ENCODE measurements at regions not wholly inside any gene's neighbourhood (a gene's known extent, or its start where the extent isn't known, plus 50 kb on each side); places are given as distances from the start of the nearest gene placed in this dataset.
A peak's percentile ranks its signal among the peaks of the same experiment; 100 is the strongest.

DNA sequence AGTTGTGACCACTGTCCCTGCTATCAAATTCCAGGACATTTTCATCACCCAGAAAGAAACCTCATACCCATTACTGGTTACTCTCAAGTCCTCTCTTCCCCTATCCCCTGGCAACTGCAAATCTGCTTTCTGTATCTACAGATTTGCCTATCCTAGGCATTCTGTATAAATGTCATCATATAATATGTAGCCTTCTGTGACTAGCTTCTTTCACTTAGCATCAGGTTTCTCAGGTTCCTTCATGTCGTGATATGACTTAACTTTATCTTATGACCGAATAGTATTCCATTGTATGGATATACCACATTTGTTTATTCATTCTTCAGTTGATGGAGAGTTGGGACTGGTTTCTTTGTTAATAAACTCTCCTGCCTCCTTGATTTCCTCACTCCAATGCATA is 60.5 kb downstream of the PMAIP1 start:
- DNase-seq (ENCODE audit: low spot score) = no peak

DNA sequence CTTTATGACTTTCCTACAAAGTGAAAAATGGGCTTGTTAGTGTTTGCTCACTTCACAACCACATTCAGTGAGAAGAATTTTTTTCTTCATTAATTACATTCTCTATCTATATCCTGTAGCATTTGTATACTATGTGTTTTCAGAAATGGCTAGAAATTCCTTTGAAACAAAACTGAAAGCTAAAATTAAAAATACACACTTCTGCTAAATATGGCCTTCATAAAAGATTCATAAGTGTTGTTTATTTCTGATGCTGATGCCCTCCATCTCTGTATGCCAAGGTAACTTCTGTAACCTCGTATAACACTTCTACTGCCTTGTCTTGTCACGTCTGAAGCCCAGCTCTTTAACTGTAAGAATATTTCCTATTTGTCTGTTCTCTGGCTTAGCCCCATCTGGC is 59.8 kb downstream of the PMAIP1 start:
- no peak for DNase-seq (ENCODE audit: low spot score)

DNA sequence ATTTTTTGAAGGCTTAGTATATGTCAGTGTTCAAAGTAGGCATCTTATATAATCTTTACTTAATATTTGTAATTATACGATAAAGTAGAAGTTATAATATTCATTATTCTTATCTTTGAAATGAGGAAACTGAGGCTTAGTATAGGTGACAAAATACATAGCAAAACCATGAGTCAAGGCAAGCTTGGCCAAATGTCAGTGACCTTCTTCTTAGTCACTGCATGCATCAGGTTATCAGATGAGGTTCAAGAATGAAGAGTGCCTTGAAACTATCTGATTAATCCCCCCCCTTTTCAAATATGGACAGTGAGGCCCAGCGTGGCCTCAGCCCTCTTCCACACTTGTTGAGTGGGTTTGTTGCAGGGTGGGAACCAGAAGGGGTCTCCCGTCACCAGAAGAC is 59.3 kb downstream of the PMAIP1 start:
- no peak for DNase-seq (ENCODE audit: low spot score)

DNA sequence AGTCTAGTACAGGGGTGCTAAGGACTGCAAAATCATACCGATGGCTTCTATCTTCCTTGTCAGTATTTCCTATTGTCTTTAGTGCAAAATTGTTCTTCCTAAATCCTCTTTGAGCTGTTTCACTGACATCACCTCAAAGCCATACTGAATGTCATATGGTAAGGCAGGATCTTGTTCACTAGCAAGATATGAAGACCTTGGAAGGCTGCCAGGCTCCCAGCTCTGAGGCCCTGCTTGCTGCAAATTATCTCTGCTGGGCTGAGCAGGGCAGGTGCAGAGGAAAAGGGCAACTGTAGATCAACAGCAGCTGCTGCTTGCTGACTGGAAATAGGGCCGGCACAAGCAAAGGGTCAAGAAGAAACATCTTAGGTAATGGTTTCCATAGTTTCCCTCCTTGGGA is 58.2 kb downstream of the PMAIP1 start:
- peak; percentile 6 for DNase-seq (ENCODE audit: low spot score)

DNA sequence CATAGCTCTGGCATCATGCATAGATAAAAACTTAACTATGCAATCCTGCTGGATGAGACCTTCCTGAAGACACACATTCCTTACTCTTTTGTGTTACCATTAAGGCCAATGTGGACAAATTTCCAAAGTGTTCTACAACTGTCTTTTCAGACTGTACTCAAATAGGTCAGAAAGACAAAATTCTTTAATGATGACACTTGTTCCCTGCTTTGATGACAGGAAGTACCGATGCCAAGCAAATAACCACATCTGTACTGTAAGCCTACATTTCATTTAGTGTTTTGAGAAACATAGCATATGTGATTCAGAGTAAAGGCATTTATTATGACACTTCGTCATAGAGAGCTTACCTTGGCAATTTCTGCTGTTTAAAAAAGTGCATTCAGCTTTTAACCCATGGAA is 55.0 kb downstream of the PMAIP1 start:
- no peak for DNase-seq (ENCODE audit: low spot score)

DNA sequence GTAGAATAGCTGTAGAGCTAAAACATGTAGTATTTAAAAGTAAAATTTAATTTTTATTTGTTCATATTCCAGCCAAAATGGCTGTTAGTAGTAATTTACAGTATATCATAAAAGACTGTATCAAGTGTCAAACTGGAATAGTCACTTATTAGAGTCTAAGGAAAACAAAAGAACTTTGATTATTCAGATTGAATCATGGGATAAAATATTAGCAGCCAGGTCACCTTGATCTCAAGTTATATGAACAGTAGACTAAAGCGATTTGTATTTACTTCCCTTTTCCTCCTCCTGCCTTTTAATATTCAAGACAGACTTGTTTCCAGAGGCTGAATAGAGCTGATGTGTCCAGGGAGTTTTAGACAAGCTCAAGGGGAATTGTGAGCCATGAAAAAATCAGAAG is 54.4 kb downstream of the PMAIP1 start:
- no peak for DNase-seq (ENCODE audit: low spot score)

Data from pons (tissue), 1 donor.